GM19372 (cell line): ENCODE measurements at regions not wholly inside any gene's neighbourhood (a gene's known extent, or its start where the extent isn't known, plus 50 kb on each side); places are given as distances from the start of the nearest gene placed in this dataset.

ENCODE experiments used
- ATAC-seq: cut with Tn5 transposase; IDR thresholded peaks from one replicate; pipeline ENCODE4 v1.9.1; 2021; ENCODE audit warnings: mild to moderate bottlenecking, low read depth, moderate library complexity; ENCODE audit not compliant: unreplicated experiment

DNA sequence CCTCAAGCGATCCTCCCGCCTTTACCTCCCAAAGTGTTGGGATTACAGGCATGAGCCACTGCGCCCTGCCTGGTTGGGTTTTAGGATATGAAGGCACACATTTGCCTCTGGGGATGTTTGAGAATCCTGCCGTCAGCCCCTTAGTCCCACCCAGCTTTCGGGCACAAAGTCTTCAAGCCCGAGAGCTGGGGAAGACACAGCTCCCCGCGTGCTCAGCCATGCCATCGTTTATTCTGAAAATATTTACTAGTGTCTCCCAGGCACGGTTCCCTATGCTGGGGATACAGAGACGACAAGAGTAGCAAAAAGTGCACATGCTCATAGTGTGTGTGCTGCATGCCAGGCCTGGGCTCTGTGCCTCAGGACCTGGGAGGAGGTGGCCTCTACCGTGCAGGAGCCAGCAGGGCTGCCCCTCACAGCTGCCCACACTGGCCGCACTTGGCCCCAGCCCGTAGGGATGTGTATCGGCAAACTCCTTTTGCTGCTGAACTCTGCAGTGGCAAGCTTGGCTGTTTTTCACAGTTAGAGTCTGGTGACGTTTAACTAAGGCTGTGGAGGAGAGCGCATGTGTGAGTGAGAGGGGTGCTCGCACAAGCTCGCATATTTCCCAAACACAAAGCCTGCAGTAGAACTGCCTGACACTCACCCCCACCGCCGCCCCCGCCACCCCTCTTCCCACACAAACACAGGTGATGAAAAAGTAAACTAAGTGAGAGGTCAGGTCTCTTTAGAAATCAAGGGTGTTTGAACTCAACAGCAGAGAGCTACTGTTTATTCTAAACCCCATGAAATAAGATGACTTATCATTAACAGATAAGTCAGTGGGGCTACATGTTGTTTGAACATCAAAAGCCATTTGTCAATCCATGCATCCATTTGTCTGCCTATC, 266.4 kb downstream of the MRTFB start:
- no peak for ATAC-seq

- ATAC-seq: no peak
Observed at GRCh38 chr16:14335297-14335696, 264.2 kb downstream of the MRTFB start.

DNA sequence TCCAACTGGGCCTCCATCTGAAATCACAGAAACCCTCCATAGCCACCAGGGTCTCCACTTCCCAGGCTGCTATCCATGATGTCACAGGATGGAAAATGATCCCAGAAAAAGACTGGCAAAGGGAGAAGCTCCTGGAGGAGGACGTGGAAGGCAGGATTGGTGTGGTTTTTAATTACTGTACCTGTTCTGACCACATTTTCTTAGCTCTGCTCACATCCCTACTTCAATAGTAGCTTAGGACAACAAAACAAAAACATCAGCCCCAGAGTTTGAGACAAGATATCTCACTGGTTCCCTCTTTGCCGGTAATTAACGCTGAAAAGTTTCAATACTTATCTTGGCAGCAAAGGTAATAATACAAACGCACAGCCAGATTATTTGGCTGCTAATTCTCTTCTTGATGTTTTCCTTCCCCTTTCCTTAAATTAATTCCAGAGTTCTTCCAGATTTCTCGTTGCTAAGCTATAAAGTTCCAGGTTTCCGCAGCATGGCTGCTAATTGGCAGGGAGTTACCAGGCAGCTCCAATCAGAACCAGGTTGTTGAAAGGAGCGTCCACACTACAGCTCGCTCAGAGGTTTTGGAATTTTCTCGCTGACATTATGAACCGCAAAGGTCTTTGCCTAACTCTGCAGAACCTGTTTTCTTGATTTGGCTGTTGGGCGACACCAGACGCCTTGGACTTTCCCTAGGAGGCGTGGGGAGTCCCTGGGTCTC, 263.4 kb downstream of the MRTFB start:
- ATAC-seq: no peak

GRCh38 chr16:14333361-14333760, 262.2 kb downstream of the MRTFB start:
- ATAC-seq: no peak

DNA sequence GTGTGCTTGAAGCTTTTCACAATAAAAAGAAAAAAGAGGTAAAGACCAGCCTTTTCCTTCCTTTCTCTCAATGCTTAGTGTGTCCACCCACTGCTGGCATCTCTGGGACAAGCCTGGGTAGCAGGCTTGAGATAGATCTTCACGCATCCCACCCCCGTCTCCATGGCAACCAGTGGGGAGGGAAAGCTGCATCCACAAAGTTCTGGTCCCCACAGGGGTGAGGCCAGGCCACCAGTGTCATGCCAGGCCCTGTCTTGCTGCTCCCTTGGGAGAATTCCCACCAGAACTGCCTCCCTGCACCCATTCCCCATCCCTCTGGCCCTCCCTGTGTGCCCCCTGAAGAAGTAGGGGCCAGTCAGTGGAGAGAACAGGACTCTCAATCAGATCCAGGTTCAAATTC, 259.9 kb downstream of the MRTFB start:
- ATAC-seq: no peak

DNA sequence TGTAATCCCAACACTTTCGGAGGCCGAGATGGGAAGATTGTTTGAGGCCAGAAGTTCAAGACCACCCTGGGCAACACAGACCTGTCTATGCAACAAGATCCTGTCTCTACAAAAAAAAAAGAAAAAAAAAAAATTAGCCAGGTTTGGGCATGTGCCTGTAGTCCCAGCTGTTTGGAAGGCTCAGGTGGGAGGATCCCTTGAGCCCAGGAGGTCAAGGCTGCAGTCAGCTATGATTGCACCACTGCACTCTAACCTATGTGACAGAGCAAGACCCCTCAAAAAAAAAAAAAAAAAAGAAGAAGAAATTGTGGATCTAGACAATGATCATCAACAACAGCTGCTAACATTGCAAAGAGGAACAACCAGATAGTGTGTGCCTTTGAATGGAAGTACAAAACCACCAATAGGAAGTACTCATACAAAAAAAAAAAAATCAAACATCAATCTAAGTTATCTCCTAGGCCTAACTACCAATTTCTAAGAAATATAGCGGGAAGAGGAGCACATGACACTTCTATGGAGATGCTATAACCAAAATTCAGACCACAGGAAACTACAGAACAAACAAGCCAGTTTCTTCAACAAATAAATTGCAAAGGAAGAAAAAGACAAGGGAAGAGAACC, 258.7 kb downstream of the MRTFB start:
- ATAC-seq: no peak

DNA sequence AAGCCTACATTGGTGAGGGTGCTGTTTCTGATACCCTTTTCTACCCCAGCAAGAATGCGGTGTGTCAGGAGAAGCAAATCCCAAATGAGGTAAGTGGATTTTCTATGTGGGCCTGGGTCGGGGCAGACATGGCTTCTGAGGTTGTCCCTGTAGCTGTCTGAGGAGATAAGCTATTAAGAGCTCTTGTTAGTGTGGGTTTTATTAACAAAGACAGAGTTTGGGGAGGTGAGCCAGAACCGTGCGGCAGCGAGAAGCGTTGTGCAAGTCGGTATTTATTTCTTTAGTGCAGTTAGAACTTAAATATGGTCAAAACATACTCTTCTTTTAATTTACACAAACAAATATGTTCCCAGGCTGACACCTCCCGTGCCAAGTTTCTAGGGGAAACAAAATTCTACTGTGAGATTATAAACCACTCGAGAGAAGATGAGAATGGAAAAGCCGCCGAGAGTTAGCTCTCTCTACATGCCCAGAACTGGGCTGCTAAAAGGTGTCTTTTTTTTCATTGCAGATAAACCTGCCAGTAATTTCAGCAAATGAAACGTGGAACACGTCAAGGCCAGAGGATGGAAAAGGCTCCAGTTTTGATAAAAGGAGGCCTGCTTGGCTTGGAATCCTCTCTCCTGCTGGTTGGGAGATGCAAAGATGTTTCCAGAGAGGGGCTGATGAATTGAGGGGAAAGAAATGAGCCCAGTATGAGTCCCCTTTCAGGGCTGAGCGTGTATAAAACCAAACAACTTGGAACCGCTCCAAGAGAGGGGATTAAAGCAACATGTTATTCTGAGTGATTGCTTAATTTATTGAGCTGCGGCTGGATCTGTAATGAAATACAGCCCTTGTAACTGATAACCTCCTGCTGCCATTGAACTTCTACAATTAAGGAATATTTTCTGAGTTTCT, 254.6 kb downstream of the MRTFB start:
- no peak for ATAC-seq

GRCh38 chr16:14324581-14324980, 253.5 kb downstream of the MRTFB start:
- ATAC-seq: no peak

- ATAC-seq: no peak
Observed at GRCh38 chr16:14322186-14322585, 251.1 kb downstream of the MRTFB start.

- ATAC-seq: no peak
Observed at GRCh38 chr16:14321542-14321941, 250.4 kb downstream of the MRTFB start.

GRCh38 chr16:14320406-14320805, 249.3 kb downstream of the MRTFB start:
- no peak for ATAC-seq
